ENCODE measurements at regions not wholly inside any gene's neighbourhood (a gene's known extent, or its start where the extent isn't known, plus 50 kb on each side); places are given as distances from the start of the nearest gene placed in this dataset.

- no peak for DNase-seq (ENCODE audit: low read depth)
- no peak overlapping the region for H3K4me3 ChIP-seq (ENCODE audit: control insufficient read depth, low read depth, low read length)
- TF ChIP-seq, protein P1, sequence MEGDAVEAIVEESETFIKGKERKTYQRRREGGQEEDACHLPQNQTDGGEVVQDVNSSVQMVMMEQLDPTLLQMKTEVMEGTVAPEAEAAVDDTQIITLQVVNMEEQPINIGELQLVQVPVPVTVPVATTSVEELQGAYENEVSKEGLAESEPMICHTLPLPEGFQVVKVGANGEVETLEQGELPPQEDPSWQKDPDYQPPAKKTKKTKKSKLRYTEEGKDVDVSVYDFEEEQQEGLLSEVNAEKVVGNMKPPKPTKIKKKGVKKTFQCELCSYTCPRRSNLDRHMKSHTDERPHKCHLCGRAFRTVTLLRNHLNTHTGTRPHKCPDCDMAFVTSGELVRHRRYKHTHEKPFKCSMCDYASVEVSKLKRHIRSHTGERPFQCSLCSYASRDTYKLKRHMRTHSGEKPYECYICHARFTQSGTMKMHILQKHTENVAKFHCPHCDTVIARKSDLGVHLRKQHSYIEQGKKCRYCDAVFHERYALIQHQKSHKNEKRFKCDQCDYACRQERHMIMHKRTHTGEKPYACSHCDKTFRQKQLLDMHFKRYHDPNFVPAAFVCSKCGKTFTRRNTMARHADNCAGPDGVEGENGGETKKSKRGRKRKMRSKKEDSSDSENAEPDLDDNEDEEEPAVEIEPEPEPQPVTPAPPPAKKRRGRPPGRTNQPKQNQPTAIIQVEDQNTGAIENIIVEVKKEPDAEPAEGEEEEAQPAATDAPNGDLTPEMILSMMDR (conservative IDR thresholded peaks at IDR 0.05; ENCODE audit: control insufficient read depth, insufficient read depth, low read depth, low read length): no peak
Observed at GRCh38 chr4:28976369-28976768, 1743.8 kb upstream of the PCDH7 start.

GRCh38 chr4:29002151-29002550 is 1718.0 kb upstream of the PCDH7 start:
- DNase-seq (ENCODE audit: low read depth): no peak
- TF ChIP-seq, protein P1 (conservative IDR thresholded peaks at IDR 0.05; ENCODE audit: control insufficient read depth, insufficient read depth, low read depth, low read length): no peak
- no peak overlapping the region for H3K4me3 ChIP-seq (ENCODE audit: control insufficient read depth, low read depth, low read length)

DNA sequence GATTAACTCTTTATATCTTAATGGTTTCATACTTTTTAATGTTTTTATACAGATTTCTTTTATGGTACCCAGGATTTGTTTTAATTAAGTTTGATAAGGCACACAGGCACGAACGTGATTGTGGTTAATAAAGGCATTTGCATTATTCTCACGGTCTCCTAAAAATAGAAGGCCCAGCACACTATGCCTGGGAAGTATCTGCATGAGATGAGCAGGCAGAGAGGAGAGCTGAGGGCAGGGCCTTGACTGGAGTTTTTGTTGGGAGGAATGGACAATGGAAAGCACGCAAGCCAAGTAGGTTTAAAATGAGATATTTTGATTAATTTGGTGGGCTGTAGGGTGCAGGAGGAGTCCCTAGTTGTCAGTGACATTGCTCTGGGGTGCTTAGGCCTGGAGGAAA is 1714.3 kb upstream of the PCDH7 start:
- DNase-seq (ENCODE audit: low read depth): no peak
- H3K4me3 ChIP-seq (ENCODE audit: control insufficient read depth, low read depth, low read length): no peak overlapping the region
- TF ChIP-seq, protein P1 (conservative IDR thresholded peaks at IDR 0.05; ENCODE audit: control insufficient read depth, insufficient read depth, low read depth, low read length): no peak

GRCh38 chr4:29009908-29010307 is 1710.3 kb upstream of the PCDH7 start:
- H3K4me3 ChIP-seq (ENCODE audit: control insufficient read depth, low read depth, low read length): no peak overlapping the region
- DNase-seq (ENCODE audit: low read depth): no peak
- TF ChIP-seq, protein P1 (conservative IDR thresholded peaks at IDR 0.05; ENCODE audit: control insufficient read depth, insufficient read depth, low read depth, low read length): no peak

DNA sequence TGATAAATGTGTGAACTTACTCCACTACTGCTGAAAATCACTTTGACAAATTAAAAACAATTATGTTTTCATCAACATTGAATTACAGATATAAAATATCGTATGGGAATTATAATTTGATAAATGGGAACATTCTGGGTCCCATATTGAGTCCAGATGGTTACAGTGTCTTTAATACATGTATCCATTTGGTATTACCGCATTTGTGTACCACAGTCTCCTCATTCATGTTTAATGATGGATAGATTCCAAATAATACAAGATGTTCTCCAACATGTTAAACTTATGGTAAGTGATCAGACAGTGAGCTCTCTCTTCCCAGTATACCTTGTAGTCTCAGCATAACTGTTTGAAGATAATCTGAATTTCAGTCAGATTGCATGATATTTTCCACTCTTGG is 1706.8 kb upstream of the PCDH7 start:
- no peak for DNase-seq (ENCODE audit: low read depth)
- no peak overlapping the region for H3K4me3 ChIP-seq (ENCODE audit: control insufficient read depth, low read depth, low read length)
- TF ChIP-seq, protein P1 (conservative IDR thresholded peaks at IDR 0.05; ENCODE audit: control insufficient read depth, insufficient read depth, low read depth, low read length): no peak

GRCh38 chr4:29014555-29014954 is 1705.6 kb upstream of the PCDH7 start:
- TF ChIP-seq, protein P1 (conservative IDR thresholded peaks at IDR 0.05; ENCODE audit: control insufficient read depth, insufficient read depth, low read depth, low read length): no peak
- no peak overlapping the region for H3K4me3 ChIP-seq (ENCODE audit: control insufficient read depth, low read depth, low read length)
- no peak for DNase-seq (ENCODE audit: low read depth)

DNA sequence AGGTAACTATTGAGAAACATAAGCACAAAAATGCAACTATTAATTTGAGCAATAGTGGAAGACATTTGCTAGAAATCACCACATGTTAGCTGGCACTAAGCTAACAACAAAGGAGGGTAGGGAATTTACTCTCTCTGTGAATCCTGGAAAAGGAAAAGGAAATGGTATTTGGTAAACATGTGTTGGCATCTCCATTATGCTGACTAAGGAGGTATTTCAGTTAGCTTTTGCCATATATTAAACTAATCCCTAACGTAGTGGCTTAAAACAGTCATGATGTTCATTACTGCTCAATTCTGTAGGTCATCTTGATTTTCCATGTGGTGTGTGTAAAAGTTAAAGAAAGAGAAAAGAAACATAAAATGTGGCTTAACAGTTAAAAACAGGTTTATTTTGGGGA is 1686.5 kb upstream of the PCDH7 start:
- DNase-seq (ENCODE audit: low read depth): no peak
- H3K4me3 ChIP-seq (ENCODE audit: control insufficient read depth, low read depth, low read length): no peak overlapping the region
- TF ChIP-seq, protein P1 (conservative IDR thresholded peaks at IDR 0.05; ENCODE audit: control insufficient read depth, insufficient read depth, low read depth, low read length): no peak

Data from fibroblast of mammary gland (primary cell).